Colonic mucosa (tissue), 4 donors: ENCODE measurements at regions not wholly inside any gene's neighbourhood (a gene's known extent, or its start where the extent isn't known, plus 50 kb on each side); places are given as distances from the start of the nearest gene placed in this dataset.

Experiments used
- DNase-seq: peaks from one replicate; pipeline ENCODE4 v3.0.0-alpha.2; 2020
- H3K27ac ChIP-seq: fragments of 200-600 bp; one replicate; pipeline ENCODE4 v1.8.0; 2021
- H3K27me3 ChIP-seq: fragments of 200-600 bp; one replicate; pipeline ENCODE4 v1.8.0; 2021
- H3K36me3 ChIP-seq: fragments of 200-600 bp; one replicate; pipeline ENCODE4 v1.8.0; 2021
- H3K4me1 ChIP-seq: fragments of 200-600 bp; one replicate; pipeline ENCODE4 v1.8.0; 2021; ENCODE audit warnings: mild to moderate bottlenecking
- H3K4me3 ChIP-seq: fragments of 200-600 bp; one replicate; pipeline ENCODE4 v1.8.0; 2021
- H3K9ac ChIP-seq, 2 donors: one replicate each; pipeline ENCODE4 v1.7.0; 2013; ENCODE audit warnings: control low read depth in 2 of 2, low read depth in 2 of 2, low read length in 2 of 2
- H3K9me3 ChIP-seq: fragments of 200-600 bp; one replicate; pipeline ENCODE4 v1.8.0; 2021
- CTCF ChIP-seq: fragments of 200-600 bp; IDR thresholded peaks from one replicate; pipeline ENCODE4 v1.8.0; 2022; ENCODE audit warnings: antibody characterized with exemption, mild to moderate bottlenecking
- intact Hi-C: fragments of 100-400 bp; cut with DNase I; formaldehyde crosslinking; loops from one replicate; pipeline ENCODE4 v1.14.1; 2022
- donor health status: healthy.
- donor health status: DM: no; HTN: no; CAD: no.
- donor health status: DM: no; HTN: no; CAD: no.

- Histone ChIP-seq H3K4me1 (no peaks in the 10 kb centered on the region), H3K4me3 (no peak overlapping the region), H3K36me3 (no peaks in the 10 kb centered on the region), H3K9me3 (no peaks in the 10 kb centered on the region), H3K27ac (no peak overlapping the region), H3K27me3 (no peaks in the 10 kb centered on the region), H3K9ac (no peak overlapping the region)
- TF ChIP-seq CTCF = no peak
- intact Hi-C loops = no loop called here
- no peak for DNase-seq
Measured at GRCh38 chr10:83925133-83925532, 214.2 kb upstream of the GHITM start.

GRCh38 chr10:83926606-83927005, 212.7 kb upstream of the GHITM start:
- H3K27ac ChIP-seq = no peak overlapping the region
- intact Hi-C loops = no loop called here
- no peak overlapping the region for H3K4me3 ChIP-seq
- no peak for DNase-seq
- no peak overlapping the region for H3K9ac ChIP-seq
- no peaks in the 10 kb centered on the region for H3K9me3 ChIP-seq
- no peaks in the 10 kb centered on the region for H3K27me3 ChIP-seq
- no peaks in the 10 kb centered on the region for H3K36me3 ChIP-seq
- H3K4me1 ChIP-seq = no peaks in the 10 kb centered on the region
- no peak for TF ChIP-seq CTCF

- intact Hi-C loops = no loop called here
- no peak overlapping the region for H3K27ac ChIP-seq
- H3K4me3 ChIP-seq = no peak overlapping the region
- H3K27me3 ChIP-seq = no peaks in the 10 kb centered on the region
- no peaks in the 10 kb centered on the region for H3K36me3 ChIP-seq
- H3K4me1 ChIP-seq = no peaks in the 10 kb centered on the region
- no peak for DNase-seq
- TF ChIP-seq CTCF = no peak
- no peak overlapping the region for H3K9ac ChIP-seq
- H3K9me3 ChIP-seq = no peaks in the 10 kb centered on the region
Measured at GRCh38 chr10:83927166-83927565, 212.1 kb upstream of the GHITM start.

- Histone ChIP-seq H3K4me3 (no peak overlapping the region), H3K9me3 (no peaks in the 10 kb centered on the region), H3K4me1 (no peaks in the 10 kb centered on the region), H3K9ac (no peak overlapping the region), H3K27me3 (no peaks in the 10 kb centered on the region), H3K36me3 (no peaks in the 10 kb centered on the region), H3K27ac (no peak overlapping the region)
- TF ChIP-seq CTCF = no peak
- DNase-seq = no peak
- intact Hi-C loops = no loop called here
Measured at GRCh38 chr10:83929399-83929798, 209.9 kb upstream of the GHITM start.

- H3K27ac ChIP-seq = no peak overlapping the region
- no peak overlapping the region for H3K4me3 ChIP-seq
- no peaks in the 10 kb centered on the region for H3K27me3 ChIP-seq
- no peak for TF ChIP-seq CTCF
- H3K4me1 ChIP-seq = no peaks in the 10 kb centered on the region
- H3K36me3 ChIP-seq = no peaks in the 10 kb centered on the region
- no peak overlapping the region for H3K9ac ChIP-seq
- intact Hi-C loops = no loop called here
- H3K9me3 ChIP-seq = no peaks in the 10 kb centered on the region
- no peak for DNase-seq
Measured at GRCh38 chr10:83931669-83932068, 207.6 kb upstream of the GHITM start.

GRCh38 chr10:83932245-83932644, 207.1 kb upstream of the GHITM start:
- H3K27me3 ChIP-seq = no peaks in the 10 kb centered on the region
- no peaks in the 10 kb centered on the region for H3K4me1 ChIP-seq
- no peak for DNase-seq
- H3K9ac ChIP-seq = no peak overlapping the region
- intact Hi-C loops = no loop called here
- H3K9me3 ChIP-seq = no peaks in the 10 kb centered on the region
- no peak for TF ChIP-seq CTCF
- H3K27ac ChIP-seq = no peak overlapping the region
- no peaks in the 10 kb centered on the region for H3K36me3 ChIP-seq
- no peak overlapping the region for H3K4me3 ChIP-seq
